Ovary (tissue), 7 donors: ENCODE measurements at regions not wholly inside any gene's neighbourhood (a gene's known extent, or its start where the extent isn't known, plus 50 kb on each side); places are given as distances from the start of the nearest gene placed in this dataset.

ENCODE experiments used
- DNase-seq, 5 donors: peaks; one replicate each; pipeline ENCODE4 v3.0.0-alpha.2; 2019 to 2020
- H3K27ac ChIP-seq, 2 donors: fragments of 200-600 bp; one replicate each; pipeline versions ENCODE4 v1.5.1 to v1.8.0; 2019 to 2022
- H3K27me3 ChIP-seq: fragments of 200-600 bp; one replicate; pipeline ENCODE4 v1.8.0; 2022
- H3K36me3 ChIP-seq: fragments of 200-600 bp; sonication (generic); one replicate; pipeline ENCODE4 v1.5.1; 2019
- H3K4me1 ChIP-seq: one replicate; pipeline ENCODE4 v1.8.1; 2013; ENCODE audit warnings: mild to moderate bottlenecking, moderate library complexity; ENCODE audit not compliant: insufficient read depth
- H3K4me3 ChIP-seq: fragments of 200-600 bp; sonication (generic); one replicate; pipeline ENCODE4 v1.5.1; 2017
- H3K9me3 ChIP-seq, 2 donors: fragments of 200-600 bp in 1 of 2; sonication (generic) in 1 of 2; one replicate each; pipeline versions ENCODE4 v1.5.1 to v1.8.1; 2013 to 2019; ENCODE audit warnings: mild to moderate bottlenecking in 1 of 2, moderate library complexity in 1 of 2
- EP300 ChIP-seq: sonication (generic); formaldehyde crosslinking; IDR thresholded peaks from one replicate; pipeline ENCODE4 v1.6.1; 2017; ENCODE audit warnings: antibody characterized with exemption
- POLR2A ChIP-seq: fragments of 450-650 bp; IDR thresholded peaks from one replicate; pipeline ENCODE4 v1.6.1; 2017; ENCODE audit warnings: antibody characterized with exemption, mild to moderate bottlenecking, moderate library complexity
- WGBS, 3 donors: extraction: QIAGEN DNeasy Blood & Tissue Kit in 1 of 3; methylation state at CpG; one replicate each; pipeline versions ENCODE4 v1.1.5 to v1.1.7; 2013 to 2017; 5-methylcytosine and 5-hydroxymethylcytosine counted together
- intact Hi-C, 4 donors: fragments of 100-400 bp; cut with DNase I; formaldehyde crosslinking; loops; one replicate each; pipeline versions ENCODE4 v1.11.0 to v1.15.1; 2022 to 2023
- TF ChIP-seq, protein P1 (sequence below), 3 donors: fragments of 450-650 bp in 2 of 3; fragments of 200-600 bp in 1 of 3; IDR thresholded peaks; one replicate each; pipeline versions ENCODE4 v1.5.1 to v1.8.0; 2016 to 2022; ENCODE audit warnings: antibody characterized with exemption in 3 of 3, mild to moderate bottlenecking in 1 of 3
- donor health status: DM: no; HTN: no; CAD: no; lungs with moderate emphysema.
- donor health status: DM: no; HTN: no; CAD: no.
- donor health status: Bipolar disorder and iron deficiency.
- donor health status: DM: no; HTN: no; CAD: no.
- donor health status: DM: yes; HTN: yes; CAD: no.

DNA sequence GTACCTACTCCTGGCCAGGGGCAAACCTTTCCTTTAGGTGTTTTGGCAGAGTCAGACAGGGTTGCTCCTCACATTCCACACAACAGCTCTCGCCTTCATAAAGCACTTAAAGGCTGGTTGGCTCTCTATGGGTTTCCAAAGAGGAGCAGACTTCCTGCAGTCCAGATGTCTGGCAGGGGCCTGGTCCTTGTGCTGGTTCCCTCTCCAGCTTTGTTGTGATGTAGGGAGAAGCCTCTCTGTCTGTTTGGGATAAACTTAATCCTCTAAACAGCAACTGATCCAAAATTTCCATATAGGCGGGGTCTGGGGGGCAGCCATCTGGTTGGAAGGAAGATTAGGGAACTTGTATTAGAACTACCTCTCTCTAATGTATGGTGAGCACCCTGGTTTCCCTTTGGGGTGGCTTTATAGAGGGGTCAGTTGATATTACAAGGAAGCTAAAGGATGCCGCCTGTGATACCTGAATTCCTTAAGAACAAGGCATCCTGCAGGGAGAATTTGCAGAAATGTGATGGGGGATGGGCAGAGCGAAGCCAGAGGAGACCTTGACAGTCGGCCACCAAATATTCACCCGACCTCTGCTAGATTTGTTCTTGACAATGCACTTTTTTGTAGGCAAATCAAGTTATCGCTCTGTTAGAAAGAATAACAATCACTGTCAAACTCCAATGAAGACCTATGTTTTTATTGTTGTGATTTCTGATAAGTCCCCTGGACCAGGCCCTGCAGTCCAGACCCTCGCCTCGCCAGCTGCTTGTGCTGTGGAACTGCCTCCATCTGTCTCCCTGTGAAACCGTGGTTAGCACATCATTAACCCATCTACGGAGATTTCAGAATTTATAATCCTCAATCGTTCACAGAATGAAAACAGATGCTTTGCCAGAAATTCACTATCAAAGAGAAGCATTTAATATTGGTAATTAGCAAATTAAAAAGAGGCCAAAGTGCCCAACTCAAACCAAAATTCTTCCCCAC lies 94.0 kb upstream of the RALGAPA2 start:
- intact Hi-C loops = no loop called here
- 72 to 80% (median 76%) methylated on average over 12 of the region's 12 CpGs for WGBS, 3 donors
- Histone ChIP-seq H3K27ac (no peak overlapping the region), H3K4me1 (no peaks in the 10 kb centered on the region), H3K27me3 (no peaks in the 10 kb centered on the region), H3K4me3 (no peak overlapping the region), H3K36me3 (no peaks in the 10 kb centered on the region), H3K9me3 (no peaks in the 10 kb centered on the region)
- DNase-seq = no peak
- TF ChIP-seq, protein P1, sequence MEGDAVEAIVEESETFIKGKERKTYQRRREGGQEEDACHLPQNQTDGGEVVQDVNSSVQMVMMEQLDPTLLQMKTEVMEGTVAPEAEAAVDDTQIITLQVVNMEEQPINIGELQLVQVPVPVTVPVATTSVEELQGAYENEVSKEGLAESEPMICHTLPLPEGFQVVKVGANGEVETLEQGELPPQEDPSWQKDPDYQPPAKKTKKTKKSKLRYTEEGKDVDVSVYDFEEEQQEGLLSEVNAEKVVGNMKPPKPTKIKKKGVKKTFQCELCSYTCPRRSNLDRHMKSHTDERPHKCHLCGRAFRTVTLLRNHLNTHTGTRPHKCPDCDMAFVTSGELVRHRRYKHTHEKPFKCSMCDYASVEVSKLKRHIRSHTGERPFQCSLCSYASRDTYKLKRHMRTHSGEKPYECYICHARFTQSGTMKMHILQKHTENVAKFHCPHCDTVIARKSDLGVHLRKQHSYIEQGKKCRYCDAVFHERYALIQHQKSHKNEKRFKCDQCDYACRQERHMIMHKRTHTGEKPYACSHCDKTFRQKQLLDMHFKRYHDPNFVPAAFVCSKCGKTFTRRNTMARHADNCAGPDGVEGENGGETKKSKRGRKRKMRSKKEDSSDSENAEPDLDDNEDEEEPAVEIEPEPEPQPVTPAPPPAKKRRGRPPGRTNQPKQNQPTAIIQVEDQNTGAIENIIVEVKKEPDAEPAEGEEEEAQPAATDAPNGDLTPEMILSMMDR (IDR thresholded peaks at IDR 0.05) = no peak

DNA sequence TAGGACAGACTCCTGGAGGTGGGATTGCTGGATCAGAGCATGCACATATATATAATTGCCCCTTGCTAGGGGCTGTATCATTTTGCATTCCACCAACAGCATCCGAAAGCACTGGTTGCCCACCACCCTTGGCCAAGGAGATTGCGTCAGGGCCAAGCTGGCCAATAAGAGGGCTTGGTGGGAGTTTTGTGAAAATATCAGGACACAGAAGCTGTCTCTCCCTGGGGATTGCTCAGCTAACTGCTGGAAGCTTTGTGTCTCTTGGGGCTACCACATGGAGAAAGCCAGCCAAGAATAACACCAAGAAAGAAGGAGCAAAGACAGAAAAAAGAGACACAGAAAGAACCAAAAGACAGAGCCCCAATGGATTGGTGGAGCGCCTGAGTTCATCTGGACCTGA lies 90.6 kb upstream of the RALGAPA2 start:
- Histone ChIP-seq H3K36me3 (no peaks in the 10 kb centered on the region), H3K4me3 (no peak overlapping the region), H3K9me3 (no peaks in the 10 kb centered on the region), H3K4me1 (no peaks in the 10 kb centered on the region), H3K27me3 (no peaks in the 10 kb centered on the region), H3K27ac (no peak overlapping the region)
- intact Hi-C loops = no loop called here
- no peak for TF ChIP-seq POLR2A
- TF ChIP-seq, protein P1 (IDR thresholded peaks at IDR 0.05) = no peak
- TF ChIP-seq EP300 = no peak
- 86 to 89% (median 87%) methylated on average over 3 of the region's 3 CpGs for WGBS, 3 donors
- DNase-seq = no peak

DNA sequence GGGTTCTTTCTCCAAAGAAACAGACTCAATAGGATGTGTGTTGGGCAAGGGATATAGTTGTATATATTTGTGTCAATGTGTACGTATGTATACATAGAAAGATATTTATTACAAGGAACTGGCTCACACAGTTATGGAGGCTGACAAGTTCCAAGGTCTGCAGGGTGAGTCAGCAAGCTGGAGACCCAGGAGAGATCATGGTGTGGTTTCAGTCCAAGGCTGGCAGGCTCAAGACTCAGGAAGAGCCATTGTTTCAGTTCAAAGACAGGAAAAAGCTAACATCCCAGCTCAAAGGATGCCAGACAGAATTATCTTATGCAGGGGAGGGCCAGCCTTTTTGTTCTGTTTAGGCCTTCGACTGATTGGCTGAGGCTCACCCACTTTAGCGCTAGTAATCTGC lies 89.9 kb upstream of the RALGAPA2 start:
- no peaks in the 10 kb centered on the region for H3K4me1 ChIP-seq
- no peak for DNase-seq
- H3K27ac ChIP-seq = no peak overlapping the region
- TF ChIP-seq, protein P1 (IDR thresholded peaks at IDR 0.05) = no peak
- TF ChIP-seq POLR2A (no peak), EP300 (no peak)
- no peaks in the 10 kb centered on the region for H3K9me3 ChIP-seq
- no peak overlapping the region for H3K4me3 ChIP-seq
- intact Hi-C loops = no loop called here
- 86 to 94% (median 93%) methylated on average over 3 of the region's 3 CpGs for WGBS, 3 donors
- H3K27me3 ChIP-seq = no peaks in the 10 kb centered on the region
- no peaks in the 10 kb centered on the region for H3K36me3 ChIP-seq

DNA sequence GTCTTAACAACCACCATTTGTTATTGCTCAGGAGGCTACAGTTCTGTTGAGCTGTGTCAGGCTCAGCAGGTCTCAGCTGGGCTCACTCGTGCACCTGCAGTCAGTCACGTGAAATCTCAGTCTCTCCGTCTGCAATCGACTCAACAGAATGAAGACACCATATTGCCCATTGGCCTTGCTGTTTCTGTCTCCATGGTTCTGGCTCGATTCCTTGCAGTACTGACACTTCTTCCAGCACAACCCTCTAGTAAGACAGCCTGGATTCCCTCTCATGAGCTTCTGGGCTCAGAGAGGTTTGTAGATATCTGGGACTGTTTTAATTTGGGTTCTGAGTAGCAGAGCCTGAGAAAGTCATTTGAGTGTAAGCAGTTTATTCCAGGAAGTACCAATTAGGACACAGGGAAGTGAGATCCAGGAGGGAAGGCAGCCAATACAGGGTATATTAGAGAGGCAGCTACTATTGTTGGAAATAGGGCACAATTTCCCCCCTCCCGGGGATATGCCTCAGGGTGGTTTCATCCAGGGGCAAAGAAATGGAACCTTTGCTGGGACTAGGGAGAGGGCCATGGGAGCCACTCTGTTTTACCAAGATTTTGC lies 87.4 kb upstream of the RALGAPA2 start:
- Histone ChIP-seq H3K27me3 (no peaks in the 10 kb centered on the region), H3K36me3 (no peaks in the 10 kb centered on the region)
- 89 to 95% (median 91%) methylated on average over 6 of the region's 6 CpGs for WGBS, 3 donors

More for the DNA sequence above, 87.4 kb upstream of the RALGAPA2 start:
- TF ChIP-seq, protein P1 (IDR thresholded peaks at IDR 0.05) = no peak
- TF ChIP-seq EP300 (no peak), POLR2A (no peak)
- DNase-seq = no peak
- Histone ChIP-seq H3K4me1 (no peaks in the 10 kb centered on the region), H3K9me3 (no peaks in the 10 kb centered on the region), H3K4me3 (no peak overlapping the region), H3K27ac (no peak overlapping the region)
- intact Hi-C loops = no loop called here
